WTC11 (cell line): ENCODE measurements at regions not wholly inside any gene's neighbourhood (a gene's known extent, or its start where the extent isn't known, plus 50 kb on each side); places are given as distances from the start of the nearest gene placed in this dataset.

Experiments used
- ATAC-seq: fragments of 200-7000 bp; cut with Tn5 transposase; 2 replicates; pipeline ENCODE4 v1.10.0; 2021; ENCODE audit warnings: mild to moderate bottlenecking, moderate library complexity
- CTCF ChIA-PET: fragments of 300-600 bp; sonication (Branson Sonifier 250); formaldehyde crosslinking; loops from one replicate; lab custom pipeline; 2021; ENCODE audit warnings: antibody characterized with exemption; lab: Charles Lee
- POLR2A ChIA-PET: fragments of 350-600 bp; sonication (Branson Sonifier 250); formaldehyde crosslinking; loops from one replicate; lab custom pipeline; 2021; ENCODE audit warnings: antibody characterized with exemption; lab: Charles Lee
- DNase-seq: peaks from one replicate; pipeline ENCODE4 v3.0.0; 2021; ENCODE audit warnings: low spot score
- H3K27ac Mint-ChIP-seq: 2 replicates; pipeline ENCODE4 v1.8.0; 2021; ENCODE audit warnings: mixed read lengths
- H3K27me3 Mint-ChIP-seq: 2 replicates; pipeline ENCODE4 v1.8.0; 2021; ENCODE audit warnings: low read depth, mild to moderate bottlenecking, moderate library complexity, mixed read lengths
- H3K36me3 Mint-ChIP-seq: 2 replicates; pipeline ENCODE4 v1.8.0; 2021; ENCODE audit warnings: mixed read lengths
- H3K4me1 Mint-ChIP-seq: 2 replicates; pipeline ENCODE4 v1.8.0; 2022; ENCODE audit warnings: mixed read lengths
- H3K4me3 Mint-ChIP-seq: 2 replicates; pipeline ENCODE4 v1.8.0; 2021; ENCODE audit warnings: mild to moderate bottlenecking, moderate library complexity, mixed read lengths
- H3K9me3 Mint-ChIP-seq: 2 replicates; pipeline ENCODE4 v1.8.0; 2021; ENCODE audit warnings: mixed read lengths
- CBFB ChIP-seq: sonication (generic); formaldehyde crosslinking; IDR thresholded peaks from 2 replicates; pipeline ENCODE4 v1.8.1; 2022; ENCODE audit warnings: mild to moderate bottlenecking, low read depth, missing genetic modification reagents
- CREM ChIP-seq: sonication (generic); formaldehyde crosslinking; IDR thresholded peaks from 2 replicates; pipeline ENCODE4 v1.8.1; 2022; ENCODE audit warnings: mild to moderate bottlenecking, missing genetic modification reagents, moderate library complexity
- ESRRA ChIP-seq: sonication (generic); formaldehyde crosslinking; IDR thresholded peaks from 2 replicates; pipeline ENCODE4 v1.8.1; 2022; ENCODE audit warnings: mild to moderate bottlenecking, missing genetic modification reagents, borderline replicate concordance
- FOXK1 ChIP-seq: sonication (generic); formaldehyde crosslinking; IDR thresholded peaks from 2 replicates; pipeline ENCODE4 v1.8.0; 2022; ENCODE audit warnings: mild to moderate bottlenecking, moderate library complexity, missing genetic modification reagents
- FOXP1 ChIP-seq: sonication (generic); formaldehyde crosslinking; IDR thresholded peaks from 2 replicates; pipeline ENCODE4 v1.8.0; 2022; ENCODE audit warnings: missing genetic modification reagents, mild to moderate bottlenecking, moderate library complexity, borderline replicate concordance
- GRHL2 ChIP-seq: fragments of 250-450 bp; sonication (Bioruptor Pico); IDR thresholded peaks from 2 replicates; pipeline ENCODE4 v1.8.0; 2022; ENCODE audit warnings: mild to moderate bottlenecking, moderate library complexity; ENCODE audit not compliant: insufficient replicate concordance, severe bottlenecking
- HMGXB4 ChIP-seq: sonication (generic); formaldehyde crosslinking; IDR thresholded peaks from 2 replicates; pipeline ENCODE4 v1.8.1; 2023; ENCODE audit warnings: mild to moderate bottlenecking, moderate library complexity, missing genetic modification reagents
- JUN ChIP-seq: sonication (generic); formaldehyde crosslinking; IDR thresholded peaks from 2 replicates; pipeline ENCODE4 v1.8.0; 2023; ENCODE audit warnings: mild to moderate bottlenecking, missing genetic modification reagents
- NFATC4 ChIP-seq: fragments of 250-450 bp; sonication (Bioruptor Pico); IDR thresholded peaks from 2 replicates; pipeline ENCODE4 v1.9.0; 2021; ENCODE audit warnings: mild to moderate bottlenecking
- NFYB ChIP-seq: sonication (generic); formaldehyde crosslinking; conservative IDR thresholded peaks from 2 replicates; pipeline ENCODE4 v1.8.0; 2022; ENCODE audit warnings: low read depth, missing genetic modification reagents
- PRRX2 ChIP-seq: fragments of 250-450 bp; sonication (Bioruptor Pico); IDR thresholded peaks from 2 replicates; pipeline ENCODE4 v1.8.0; 2021; ENCODE audit warnings: mild to moderate bottlenecking
- USF2 ChIP-seq: sonication (generic); formaldehyde crosslinking; IDR thresholded peaks from 2 replicates; pipeline ENCODE4 v1.8.1; 2023; ENCODE audit warnings: mild to moderate bottlenecking, missing genetic modification reagents, moderate library complexity
- ZNF219 ChIP-seq: sonication (generic); formaldehyde crosslinking; IDR thresholded peaks from 2 replicates; pipeline ENCODE4 v1.8.0; 2023; ENCODE audit warnings: missing genetic modification reagents, mild to moderate bottlenecking, borderline replicate concordance
- ZNF263 ChIP-seq: sonication (generic); formaldehyde crosslinking; IDR thresholded peaks from 2 replicates; pipeline ENCODE4 v1.8.1; 2022; ENCODE audit warnings: low read depth, mild to moderate bottlenecking, moderate library complexity, missing genetic modification reagents
- ZNF416 ChIP-seq: fragments of 250-450 bp; sonication (Bioruptor Pico); IDR thresholded peaks from 2 replicates; pipeline ENCODE4 v1.9.0; 2021; ENCODE audit warnings: mild to moderate bottlenecking, inconsistent platforms
- ZNF425 ChIP-seq: fragments of 250-450 bp; sonication (Bioruptor Pico); conservative IDR thresholded peaks from 2 replicates; pipeline ENCODE4 v1.9.0; 2021; ENCODE audit warnings: mild to moderate bottlenecking
- TF ChIP-seq, protein P1 (sequence below): sonication (generic); formaldehyde crosslinking; IDR thresholded peaks from 2 replicates; pipeline ENCODE4 v1.8.0; 2023; ENCODE audit warnings: missing genetic modification reagents, mild to moderate bottlenecking, borderline replicate concordance
- TF ChIP-seq, protein P2 (sequence below): sonication (generic); formaldehyde crosslinking; IDR thresholded peaks from 2 replicates; pipeline ENCODE4 v1.8.1; 2023; ENCODE audit warnings: mild to moderate bottlenecking, missing genetic modification reagents
- TF ChIP-seq, protein P3 (sequence below): fragments of 250-450 bp; sonication (Bioruptor Pico); IDR thresholded peaks from 2 replicates; pipeline ENCODE4 v1.8.0; 2021; ENCODE audit warnings: mild to moderate bottlenecking
- TF ChIP-seq, protein P4 (sequence below): fragments of 200-600 bp; IDR thresholded peaks from 2 replicates; pipeline ENCODE4 v1.8.0; 2022; ENCODE audit warnings: antibody characterized with exemption

DNA sequence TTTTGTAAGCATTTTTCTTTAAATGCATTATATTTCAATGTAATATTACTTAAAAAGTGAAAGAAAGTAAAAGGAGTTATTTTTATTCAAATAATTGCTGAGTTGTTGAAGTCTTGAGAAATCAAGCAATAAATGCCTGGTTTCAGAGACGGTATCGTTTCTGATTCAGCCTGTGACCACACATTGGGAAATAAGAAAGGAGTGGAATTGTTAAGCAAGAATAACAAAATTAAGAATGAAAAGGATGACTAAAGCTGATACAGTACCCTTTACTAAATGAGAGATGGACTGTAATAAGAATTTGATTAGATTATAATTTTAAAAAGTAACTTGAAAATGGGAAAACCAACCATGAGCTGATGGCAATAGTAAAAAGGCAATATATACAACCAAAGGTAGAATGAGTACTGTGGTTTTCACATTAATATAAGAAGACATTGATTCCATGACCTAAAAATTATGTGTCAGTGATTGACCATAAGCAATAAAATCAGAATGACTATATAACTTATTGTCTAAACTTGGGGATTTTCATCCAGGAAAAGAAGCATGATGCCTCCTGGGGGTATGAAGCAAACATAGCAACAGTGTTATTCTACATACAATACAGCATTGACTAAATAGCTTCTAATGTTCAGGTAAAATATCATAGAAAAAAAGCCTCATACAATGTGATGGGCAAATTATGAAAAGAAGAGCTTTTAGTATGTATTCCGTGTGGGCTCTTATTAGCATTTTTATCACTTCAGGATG, 101.9 kb upstream of the PRDM9 start:
- CTCF ChIA-PET = no interaction called here
- Mint-ChIP-seq H3K4me1 (0 out of 2 replicates have a peak, but pooled peaks cover under 1% of the 10 kb centered on the region), H3K27me3 (no peaks in the 10 kb centered on the region), H3K4me3 (no peak overlapping the region), H3K9me3 (peaks cover 14% of the 10 kb centered on the region), H3K27ac (no peak overlapping the region), H3K36me3 (no peaks in the 10 kb centered on the region)
- ATAC-seq (no peak), DNase-seq (no peak)
- TF ChIP-seq ZNF263 (CRISPR knock-in tag) (no peak), FOXK1 (no peak), ESRRA (CRISPR knock-in tag) (no peak), CBFB (CRISPR knock-in tag) (no peak), NFYB (CRISPR knock-in tag) (no peak), ZNF425 (CRISPR knock-in tag) (no peak), HMGXB4 (CRISPR knock-in tag) (no peak), NFATC4 (CRISPR knock-in tag) (no peak), ZNF416 (CRISPR knock-in tag) (no peak), ZNF219 (no peak), JUN (CRISPR knock-in tag) (no peak), GRHL2 (no peak), CREM (CRISPR knock-in tag) (no peak), PRRX2 (CRISPR knock-in tag) (no peak), FOXP1 (no peak), USF2 (CRISPR knock-in tag) (no peak)
- TF ChIP-seq, protein P1, sequence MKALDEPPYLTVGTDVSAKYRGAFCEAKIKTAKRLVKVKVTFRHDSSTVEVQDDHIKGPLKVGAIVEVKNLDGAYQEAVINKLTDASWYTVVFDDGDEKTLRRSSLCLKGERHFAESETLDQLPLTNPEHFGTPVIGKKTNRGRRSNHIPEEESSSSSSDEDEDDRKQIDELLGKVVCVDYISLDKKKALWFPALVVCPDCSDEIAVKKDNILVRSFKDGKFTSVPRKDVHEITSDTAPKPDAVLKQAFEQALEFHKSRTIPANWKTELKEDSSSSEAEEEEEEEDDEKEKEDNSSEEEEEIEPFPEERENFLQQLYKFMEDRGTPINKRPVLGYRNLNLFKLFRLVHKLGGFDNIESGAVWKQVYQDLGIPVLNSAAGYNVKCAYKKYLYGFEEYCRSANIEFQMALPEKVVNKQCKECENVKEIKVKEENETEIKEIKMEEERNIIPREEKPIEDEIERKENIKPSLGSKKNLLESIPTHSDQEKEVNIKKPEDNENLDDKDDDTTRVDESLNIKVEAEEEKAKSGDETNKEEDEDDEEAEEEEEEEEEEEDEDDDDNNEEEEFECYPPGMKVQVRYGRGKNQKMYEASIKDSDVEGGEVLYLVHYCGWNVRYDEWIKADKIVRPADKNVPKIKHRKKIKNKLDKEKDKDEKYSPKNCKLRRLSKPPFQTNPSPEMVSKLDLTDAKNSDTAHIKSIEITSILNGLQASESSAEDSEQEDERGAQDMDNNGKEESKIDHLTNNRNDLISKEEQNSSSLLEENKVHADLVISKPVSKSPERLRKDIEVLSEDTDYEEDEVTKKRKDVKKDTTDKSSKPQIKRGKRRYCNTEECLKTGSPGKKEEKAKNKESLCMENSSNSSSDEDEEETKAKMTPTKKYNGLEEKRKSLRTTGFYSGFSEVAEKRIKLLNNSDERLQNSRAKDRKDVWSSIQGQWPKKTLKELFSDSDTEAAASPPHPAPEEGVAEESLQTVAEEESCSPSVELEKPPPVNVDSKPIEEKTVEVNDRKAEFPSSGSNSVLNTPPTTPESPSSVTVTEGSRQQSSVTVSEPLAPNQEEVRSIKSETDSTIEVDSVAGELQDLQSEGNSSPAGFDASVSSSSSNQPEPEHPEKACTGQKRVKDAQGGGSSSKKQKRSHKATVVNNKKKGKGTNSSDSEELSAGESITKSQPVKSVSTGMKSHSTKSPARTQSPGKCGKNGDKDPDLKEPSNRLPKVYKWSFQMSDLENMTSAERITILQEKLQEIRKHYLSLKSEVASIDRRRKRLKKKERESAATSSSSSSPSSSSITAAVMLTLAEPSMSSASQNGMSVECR (CRISPR knock-in tag) = no peak
- TF ChIP-seq, protein P2, sequence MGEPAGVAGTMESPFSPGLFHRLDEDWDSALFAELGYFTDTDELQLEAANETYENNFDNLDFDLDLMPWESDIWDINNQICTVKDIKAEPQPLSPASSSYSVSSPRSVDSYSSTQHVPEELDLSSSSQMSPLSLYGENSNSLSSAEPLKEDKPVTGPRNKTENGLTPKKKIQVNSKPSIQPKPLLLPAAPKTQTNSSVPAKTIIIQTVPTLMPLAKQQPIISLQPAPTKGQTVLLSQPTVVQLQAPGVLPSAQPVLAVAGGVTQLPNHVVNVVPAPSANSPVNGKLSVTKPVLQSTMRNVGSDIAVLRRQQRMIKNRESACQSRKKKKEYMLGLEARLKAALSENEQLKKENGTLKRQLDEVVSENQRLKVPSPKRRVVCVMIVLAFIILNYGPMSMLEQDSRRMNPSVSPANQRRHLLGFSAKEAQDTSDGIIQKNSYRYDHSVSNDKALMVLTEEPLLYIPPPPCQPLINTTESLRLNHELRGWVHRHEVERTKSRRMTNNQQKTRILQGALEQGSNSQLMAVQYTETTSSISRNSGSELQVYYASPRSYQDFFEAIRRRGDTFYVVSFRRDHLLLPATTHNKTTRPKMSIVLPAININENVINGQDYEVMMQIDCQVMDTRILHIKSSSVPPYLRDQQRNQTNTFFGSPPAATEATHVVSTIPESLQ = no peak
- TF ChIP-seq, protein P3, sequence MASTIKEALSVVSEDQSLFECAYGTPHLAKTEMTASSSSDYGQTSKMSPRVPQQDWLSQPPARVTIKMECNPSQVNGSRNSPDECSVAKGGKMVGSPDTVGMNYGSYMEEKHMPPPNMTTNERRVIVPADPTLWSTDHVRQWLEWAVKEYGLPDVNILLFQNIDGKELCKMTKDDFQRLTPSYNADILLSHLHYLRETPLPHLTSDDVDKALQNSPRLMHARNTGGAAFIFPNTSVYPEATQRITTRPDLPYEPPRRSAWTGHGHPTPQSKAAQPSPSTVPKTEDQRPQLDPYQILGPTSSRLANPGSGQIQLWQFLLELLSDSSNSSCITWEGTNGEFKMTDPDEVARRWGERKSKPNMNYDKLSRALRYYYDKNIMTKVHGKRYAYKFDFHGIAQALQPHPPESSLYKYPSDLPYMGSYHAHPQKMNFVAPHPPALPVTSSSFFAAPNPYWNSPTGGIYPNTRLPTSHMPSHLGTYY (CRISPR knock-in tag) = no peak
- TF ChIP-seq, protein P4, sequence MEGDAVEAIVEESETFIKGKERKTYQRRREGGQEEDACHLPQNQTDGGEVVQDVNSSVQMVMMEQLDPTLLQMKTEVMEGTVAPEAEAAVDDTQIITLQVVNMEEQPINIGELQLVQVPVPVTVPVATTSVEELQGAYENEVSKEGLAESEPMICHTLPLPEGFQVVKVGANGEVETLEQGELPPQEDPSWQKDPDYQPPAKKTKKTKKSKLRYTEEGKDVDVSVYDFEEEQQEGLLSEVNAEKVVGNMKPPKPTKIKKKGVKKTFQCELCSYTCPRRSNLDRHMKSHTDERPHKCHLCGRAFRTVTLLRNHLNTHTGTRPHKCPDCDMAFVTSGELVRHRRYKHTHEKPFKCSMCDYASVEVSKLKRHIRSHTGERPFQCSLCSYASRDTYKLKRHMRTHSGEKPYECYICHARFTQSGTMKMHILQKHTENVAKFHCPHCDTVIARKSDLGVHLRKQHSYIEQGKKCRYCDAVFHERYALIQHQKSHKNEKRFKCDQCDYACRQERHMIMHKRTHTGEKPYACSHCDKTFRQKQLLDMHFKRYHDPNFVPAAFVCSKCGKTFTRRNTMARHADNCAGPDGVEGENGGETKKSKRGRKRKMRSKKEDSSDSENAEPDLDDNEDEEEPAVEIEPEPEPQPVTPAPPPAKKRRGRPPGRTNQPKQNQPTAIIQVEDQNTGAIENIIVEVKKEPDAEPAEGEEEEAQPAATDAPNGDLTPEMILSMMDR = no peak
- POLR2A ChIA-PET = no interaction called here
